OCI-M2 (cell line): ENCODE measurements at regions not wholly inside any gene's neighbourhood (a gene's known extent, or its start where the extent isn't known, plus 50 kb on each side); places are given as distances from the start of the nearest gene placed in this dataset.
"Not testable (repeated sequence)": the region's sequence is repeated elsewhere in the genome, so short reads cannot be mapped to it uniquely, and the experiment has no call there.

ENCODE experiments used
- DNase-seq: peaks from one replicate; lab custom pipeline; 2025; ENCODE audit not compliant: unreplicated experiment; lab: John Stamatoyannopoulos, UW

- DNase-seq, result no peak
Measured at GRCh38 chr4:27624749-27625148, 764.1 kb downstream of the STIM2 start.

DNA sequence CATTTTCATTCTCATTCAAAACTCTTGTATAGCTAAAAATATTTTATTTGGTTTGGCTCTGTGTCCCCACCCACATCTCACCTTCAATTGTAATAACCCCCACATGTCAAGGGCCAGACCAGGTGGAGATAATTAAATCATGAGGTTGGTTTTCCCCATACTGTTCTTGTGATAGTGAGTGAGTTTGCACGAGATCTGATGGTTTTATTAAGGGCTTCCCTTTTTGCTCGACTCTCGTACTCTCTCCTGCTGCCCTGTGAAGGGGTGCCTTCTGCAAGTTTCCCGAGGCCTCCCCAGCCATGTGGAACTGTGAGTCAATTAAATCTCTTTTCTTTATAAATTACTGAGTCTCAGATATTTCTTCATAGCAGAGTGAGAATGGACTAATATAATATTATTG, 768.0 kb downstream of the STIM2 start:
- DNase-seq, result no peak

GRCh38 chr4:27629532-27630225, 769.0 kb downstream of the STIM2 start:
- no peak for DNase-seq

DNA sequence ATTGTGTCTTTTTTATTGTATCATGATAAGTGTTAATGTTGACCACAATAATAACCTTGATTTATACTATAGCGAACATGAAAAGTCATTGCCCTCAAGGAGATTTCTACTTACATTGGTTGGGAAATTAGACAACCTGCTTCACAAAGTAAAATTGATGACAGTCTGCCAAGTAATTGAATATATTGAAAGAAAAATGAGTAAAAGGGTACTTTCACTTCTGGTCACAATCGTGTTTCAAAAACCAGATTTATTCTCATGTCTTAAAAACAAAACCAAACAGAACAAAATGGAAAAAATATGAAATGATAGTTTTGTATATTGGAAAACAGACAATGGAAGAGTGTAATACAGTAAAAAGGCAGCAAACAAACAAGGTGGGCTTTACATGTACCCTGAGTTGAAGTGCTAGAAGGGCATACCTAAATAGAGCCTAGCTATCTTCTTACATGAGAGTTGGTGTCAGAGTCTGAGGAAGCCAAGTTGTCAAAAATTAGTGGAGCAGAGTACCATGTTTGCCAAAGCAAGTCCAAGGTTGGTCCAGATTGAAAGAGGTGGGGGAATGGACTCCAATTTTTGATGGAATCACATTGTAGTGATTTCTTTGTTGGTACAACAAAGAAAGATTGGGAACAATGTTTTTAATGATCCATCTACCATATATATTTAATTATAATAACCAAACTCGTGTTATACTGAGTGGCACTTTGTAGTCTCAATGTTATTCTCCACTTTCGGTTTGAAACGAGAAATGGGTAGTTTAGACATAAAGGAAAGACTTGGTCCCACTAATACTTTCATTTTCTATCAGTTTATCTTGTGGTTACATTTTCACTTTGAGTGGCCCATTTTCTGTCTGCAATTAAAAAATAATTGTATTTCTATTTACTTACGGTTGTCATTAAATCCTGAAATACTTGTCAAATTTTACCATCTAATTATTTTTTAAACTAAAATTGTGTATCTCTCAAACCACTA, 775.6 kb downstream of the STIM2 start:
- no peak for DNase-seq

DNA sequence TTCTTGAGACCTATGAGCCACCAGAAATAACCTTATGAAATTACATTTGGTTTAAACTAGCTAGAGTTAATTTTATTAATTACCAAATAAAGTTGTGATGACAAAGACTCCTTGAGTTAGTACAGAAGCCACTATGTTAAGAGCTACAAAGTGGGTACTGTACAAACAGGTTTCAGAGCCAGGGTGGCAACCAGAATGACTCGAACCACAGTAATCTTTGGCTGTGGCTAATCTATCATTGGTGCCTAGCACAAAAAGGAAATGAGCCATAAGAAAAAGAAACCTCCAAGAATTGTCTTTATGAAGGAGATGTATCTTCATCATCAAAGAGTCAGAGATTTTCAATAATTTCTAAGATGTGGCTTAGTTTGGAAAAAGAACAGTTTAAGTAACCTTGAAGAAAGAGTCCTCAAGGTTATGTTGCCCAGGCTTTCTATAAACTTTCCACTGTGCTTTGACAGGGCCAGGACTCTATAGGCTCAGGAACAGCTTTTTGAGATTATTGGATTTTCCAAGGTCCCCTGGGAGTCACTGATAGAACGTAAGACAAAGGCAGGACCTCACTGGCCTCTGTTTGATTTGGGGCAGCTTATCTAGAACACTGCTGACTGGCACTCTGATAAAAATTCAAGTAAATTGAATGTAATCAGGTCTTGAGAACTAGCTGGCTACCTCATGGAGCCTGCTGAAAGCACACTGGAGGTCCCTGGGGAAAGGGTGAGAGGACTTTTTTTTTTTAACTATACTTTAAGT, 777.7 kb downstream of the STIM2 start:
- no peak for DNase-seq

- DNase-seq, result no peak
Measured at GRCh38 chr4:27643101-27643500, 782.5 kb downstream of the STIM2 start.

- no peak for DNase-seq
Measured at GRCh38 chr4:27648416-27648815, 787.8 kb downstream of the STIM2 start.

GRCh38 chr4:27662426-27662825, 801.8 kb downstream of the STIM2 start:
- no peak for DNase-seq

DNA sequence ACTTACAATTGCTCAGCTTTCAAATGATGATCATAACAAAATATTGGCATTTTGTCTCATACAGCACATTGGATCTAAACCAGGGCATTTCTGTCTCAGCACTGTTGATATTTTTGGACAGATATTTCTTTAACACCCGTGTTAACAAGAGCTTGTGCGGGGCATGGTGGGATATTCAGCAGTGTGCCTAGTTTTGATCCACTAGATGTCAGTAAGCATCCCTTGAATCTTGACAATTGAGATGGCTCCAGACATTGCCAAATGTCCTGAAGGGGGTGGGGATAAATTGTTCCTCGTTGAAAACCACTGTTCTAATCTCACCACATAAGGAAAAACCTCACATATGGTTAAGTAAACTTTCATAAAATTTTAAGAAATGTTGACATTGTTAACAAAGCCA, 806.3 kb downstream of the STIM2 start:
- DNase-seq, result no peak

- no peak for DNase-seq
Measured at GRCh38 chr4:27668001-27668400, 807.4 kb downstream of the STIM2 start.

GRCh38 chr4:27678027-27678426, 817.4 kb downstream of the STIM2 start:
- no peak for DNase-seq

DNA sequence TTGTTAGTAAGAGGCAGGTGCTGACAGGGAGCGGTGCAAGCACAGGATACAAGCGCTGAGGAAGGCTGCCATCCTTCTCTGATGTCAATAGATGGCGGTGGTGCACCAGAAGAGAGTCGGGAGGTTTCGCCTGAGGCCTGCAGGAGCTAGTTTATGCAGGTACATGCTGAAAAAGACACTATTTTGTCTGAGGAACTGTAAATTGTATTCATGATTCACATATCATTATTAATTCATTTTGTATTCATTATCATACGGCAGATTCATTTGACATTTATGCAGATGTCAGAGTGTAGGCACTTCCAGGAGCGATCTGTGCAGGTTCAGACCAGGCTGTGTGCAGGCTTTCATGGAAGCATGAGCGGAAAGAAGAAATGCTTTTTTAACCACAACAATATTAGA, 824.0 kb downstream of the STIM2 start:
- no peak for DNase-seq

DNA sequence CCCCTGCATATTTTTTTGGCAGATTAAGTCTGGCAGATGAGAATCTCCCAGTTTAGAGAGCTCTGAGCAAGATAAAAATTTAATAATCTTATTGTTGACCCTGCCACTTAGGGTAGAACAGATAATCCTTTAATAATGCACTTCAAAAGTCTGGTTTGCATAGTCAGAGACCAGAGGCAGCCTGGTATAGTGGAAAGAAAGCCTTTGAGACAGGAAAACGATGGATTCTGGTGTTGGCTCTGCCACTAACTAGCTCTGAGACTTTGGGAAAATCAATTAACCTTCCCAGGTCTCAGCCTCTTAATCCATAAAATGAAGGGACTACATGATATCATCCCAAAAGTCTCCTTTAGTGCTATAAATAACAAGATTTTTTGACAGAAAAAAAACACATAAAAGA, 824.5 kb downstream of the STIM2 start:
- DNase-seq, result no peak

DNA sequence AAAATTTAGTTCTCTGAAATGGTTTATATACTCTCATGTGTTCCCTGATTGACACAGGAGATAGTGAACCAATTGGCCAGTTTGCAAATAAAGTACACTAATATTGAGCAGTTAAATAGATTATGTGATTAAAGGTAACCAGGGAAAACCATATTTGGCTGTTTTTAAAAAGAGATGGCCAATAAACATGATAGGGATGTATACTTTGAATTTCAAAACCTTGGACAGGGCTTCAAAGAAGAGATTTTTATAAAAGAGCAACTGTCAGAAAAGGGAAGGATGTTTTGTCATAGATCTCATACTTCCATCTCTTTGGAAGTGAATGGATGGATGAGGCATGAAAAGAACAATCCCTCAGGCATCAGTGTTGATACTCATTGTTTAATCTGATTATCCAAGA, 825.3 kb downstream of the STIM2 start:
- DNase-seq, result no peak

DNA sequence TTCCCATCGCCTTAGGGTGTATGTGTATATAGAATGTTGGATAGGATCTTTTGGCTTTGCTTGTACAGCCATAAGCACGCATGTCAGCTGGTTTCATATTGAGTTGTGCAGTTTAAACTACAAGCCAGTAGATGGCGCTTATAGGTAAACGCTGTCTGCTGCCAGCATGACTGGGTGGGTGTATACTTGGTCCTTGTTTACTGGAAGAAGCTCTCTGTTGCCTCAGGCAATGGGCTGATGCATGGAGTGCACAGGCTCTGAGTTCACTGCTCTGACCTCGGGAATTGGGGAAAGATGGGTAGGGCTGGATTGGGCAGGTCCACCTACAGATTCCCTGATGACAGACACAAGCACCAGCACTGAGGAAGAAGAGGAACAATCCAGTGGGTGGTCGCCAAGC, 831.5 kb downstream of the STIM2 start:
- no peak for DNase-seq

DNA sequence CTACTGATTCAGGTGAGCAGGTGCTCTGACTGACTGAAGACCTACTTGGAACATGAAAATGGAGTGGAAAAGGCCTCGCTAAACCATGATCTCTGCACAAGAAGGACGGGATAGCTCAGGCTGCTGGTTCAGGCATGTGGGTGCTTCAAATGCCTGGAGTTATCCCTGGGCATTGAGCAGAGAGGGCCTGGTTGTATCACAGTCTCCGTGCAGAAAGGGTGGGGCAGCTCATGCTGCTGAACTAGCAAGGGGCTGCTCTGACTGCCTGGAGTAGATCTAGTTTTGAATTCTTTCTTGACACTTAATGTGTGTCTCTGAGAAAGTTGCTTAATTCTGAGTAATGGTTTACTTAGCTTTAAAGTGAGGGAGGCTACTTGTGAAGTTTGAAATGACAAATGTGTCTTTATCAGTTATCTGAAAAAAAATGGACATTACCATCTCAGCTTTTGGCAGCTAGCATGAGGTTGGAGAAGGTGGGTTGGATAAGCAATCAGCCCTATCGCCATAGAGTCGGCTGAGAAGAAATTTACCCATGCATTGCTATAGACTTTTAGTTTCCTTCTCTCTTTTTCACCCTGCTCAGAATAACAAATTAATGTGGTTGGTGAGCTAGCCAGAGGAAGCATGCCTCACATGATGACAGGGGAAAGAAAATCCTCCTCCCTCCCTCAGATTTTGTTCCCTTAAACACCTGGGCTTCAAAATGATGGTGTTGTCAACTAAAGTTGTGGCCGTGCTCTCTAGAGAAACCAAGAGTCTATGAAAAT, 832.4 kb downstream of the STIM2 start:
- no peak for DNase-seq

- DNase-seq, result not testable (repeated sequence)
Measured at GRCh38 chr4:27696257-27696656, 835.6 kb downstream of the STIM2 start.

- no peak for DNase-seq
Measured at GRCh38 chr4:27701606-27702005, 841.0 kb downstream of the STIM2 start.

DNA sequence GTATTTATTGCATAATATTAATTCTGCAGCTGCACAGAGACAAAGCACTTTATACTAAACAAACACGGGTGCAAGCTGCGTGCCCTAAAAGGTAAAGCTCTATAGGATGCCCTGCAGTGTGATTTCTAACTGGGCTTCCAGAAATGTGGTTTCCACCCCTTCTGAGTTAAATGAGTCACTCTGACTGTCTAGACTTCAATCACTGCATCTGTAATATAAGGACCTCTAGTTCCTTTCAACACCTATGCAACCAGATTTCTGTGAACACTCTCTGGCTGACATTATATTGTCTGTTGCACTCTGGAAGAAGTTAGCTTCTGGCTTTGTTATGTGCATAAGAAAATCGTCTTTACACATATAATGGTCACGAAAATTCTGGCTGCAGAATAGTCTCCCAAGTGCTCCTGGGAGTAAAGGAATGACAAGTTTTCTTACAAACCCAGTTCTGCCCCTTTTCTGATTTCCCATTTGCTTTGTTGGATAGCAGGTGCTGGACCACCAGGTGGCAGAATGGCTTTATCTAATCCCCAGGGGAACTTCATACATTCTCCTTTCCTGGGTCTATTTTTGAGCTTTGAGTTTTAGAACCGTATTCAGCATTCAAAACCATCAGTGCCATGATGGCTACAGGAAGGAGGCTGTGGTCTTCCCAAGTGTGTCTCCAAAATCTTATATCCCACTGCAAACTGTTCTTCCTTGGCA, 842.2 kb downstream of the STIM2 start:
- no peak for DNase-seq

- no peak for DNase-seq
Measured at GRCh38 chr4:27703771-27704170, 843.1 kb downstream of the STIM2 start.
